K562 (cell line): ENCODE measurements at regions not wholly inside any gene's neighbourhood (a gene's known extent, or its start where the extent isn't known, plus 50 kb on each side); places are given as distances from the start of the nearest gene placed in this dataset.

Source experiments
- CEBPB ChIP-seq: fragments of 450-650 bp; IDR thresholded peaks from 2 replicates; pipeline ENCODE4 v1.6.1; 2016; ENCODE audit warnings: missing genetic modification characterization, missing compliant biosample characterization
- DACH1 ChIP-seq: fragments of 450-650 bp; IDR thresholded peaks from 2 replicates; pipeline ENCODE4 v1.6.1; 2018; ENCODE audit not compliant: partially characterized antibody
- HDAC6 ChIP-seq: IDR thresholded peaks from 2 replicates; pipeline ENCODE4 v1.6.1; 2012; ENCODE audit warnings: low read depth, mild to moderate bottlenecking, control low read depth, inconsistent platforms, low read length, moderate library complexity
- KAT8 ChIP-seq: fragments of 450-650 bp; IDR thresholded peaks from 2 replicates; pipeline ENCODE4 v1.6.1; 2016; ENCODE audit warnings: low read depth, mild to moderate bottlenecking
- MCM7 ChIP-seq, 2 experiments: fragments of 450-650 bp; IDR thresholded peaks; 2 replicates each; pipeline ENCODE4 v1.6.1; 2016 to 2018
- NCOA1 ChIP-seq: fragments of 450-650 bp; IDR thresholded peaks from 2 replicates; pipeline ENCODE4 v1.6.1; 2016; ENCODE audit warnings: low read depth
- NCOA6 ChIP-seq: fragments of 450-650 bp; IDR thresholded peaks from 2 replicates; pipeline ENCODE4 v1.6.1; 2017; ENCODE audit warnings: mild to moderate bottlenecking
- PHB2 ChIP-seq: fragments of 450-650 bp; IDR thresholded peaks from 2 replicates; pipeline ENCODE4 v1.6.1; 2017; ENCODE audit warnings: low read depth
- STAT5B ChIP-seq: fragments of 250-450 bp; sonication (Bioruptor Pico); IDR thresholded peaks from 2 replicates; pipeline ENCODE4 v1.8.0; 2021; ENCODE audit warnings: mild to moderate bottlenecking, inconsistent platforms
- TCF7L2 ChIP-seq: fragments of 150-350 bp; IDR thresholded peaks from 2 replicates; pipeline ENCODE4 v1.6.1; 2016; ENCODE audit warnings: low read depth, mild to moderate bottlenecking, low read length, moderate library complexity
- YBX1 ChIP-seq: fragments of 450-650 bp; IDR thresholded peaks from 2 replicates; pipeline ENCODE4 v1.7.1; 2016; ENCODE audit warnings: mild to moderate bottlenecking
- ZNF561 ChIP-seq: fragments of 450-650 bp; formaldehyde crosslinking; conservative IDR thresholded peaks from 2 replicates; pipeline ENCODE4 v1.4.0; 2020; ENCODE audit warnings: mild to moderate bottlenecking, moderate library complexity
- ZNF696 ChIP-seq: fragments of 250-450 bp; sonication (Bioruptor Pico); conservative IDR thresholded peaks from 2 replicates; pipeline ENCODE4 v1.4.0; 2020; ENCODE audit warnings: mild to moderate bottlenecking, moderate library complexity
- TF ChIP-seq, protein P1 (sequence below), 2 experiments: fragments of 450-650 bp; IDR thresholded peaks; 2 replicates each; pipeline ENCODE4 v1.6.1; 2016; ENCODE audit warnings: mild to moderate bottlenecking in 2 of 2, borderline replicate concordance in 1 of 2, low read depth in 1 of 2, moderate library complexity in 1 of 2
- TF ChIP-seq, protein P2 (sequence below): fragments of 450-650 bp; formaldehyde crosslinking; IDR thresholded peaks from 2 replicates; pipeline ENCODE4 v1.4.0; 2022; ENCODE audit warnings: mild to moderate bottlenecking, moderate library complexity
- TF ChIP-seq, protein P3 (sequence below): fragments of 450-650 bp; conservative IDR thresholded peaks from 2 replicates; pipeline ENCODE4 v1.6.1; 2016; ENCODE audit warnings: missing genetic modification characterization, low read depth, mild to moderate bottlenecking, missing compliant biosample characterization, moderate library complexity
- TF ChIP-seq, protein P4 (sequence below): IDR thresholded peaks from 2 replicates; pipeline ENCODE4 v1.6.1; 2014; ENCODE audit warnings: antibody characterized with exemption
- TF ChIP-seq, protein P5 (sequence below): fragments of 200-800 bp; sonication (Bioruptor generic); IDR thresholded peaks from 2 replicates; pipeline ENCODE4 v1.6.1; 2017; ENCODE audit warnings: missing genetic modification characterization, missing compliant biosample characterization

DNA sequence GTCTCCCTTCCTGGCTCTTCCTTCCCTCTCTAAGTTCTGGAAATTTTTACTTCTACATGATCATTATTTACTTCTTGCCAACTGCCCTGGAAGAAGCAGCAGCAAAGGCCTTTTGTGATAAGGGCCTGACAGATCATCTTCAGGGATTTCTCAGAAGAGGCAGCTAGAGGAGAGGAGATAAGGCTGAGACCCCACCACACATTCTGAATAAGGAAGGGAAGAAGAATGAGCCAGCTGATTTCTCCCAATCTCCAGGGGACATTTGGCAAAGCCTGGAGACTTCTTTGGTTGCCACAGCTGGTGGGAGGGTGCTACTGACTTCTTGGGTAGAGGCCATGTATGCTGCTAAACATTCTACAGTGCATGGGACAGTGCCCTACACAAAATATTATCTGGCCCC lies 122.4 kb upstream of the OR9Q1 start (continued):
- TF ChIP-seq, protein P1, sequence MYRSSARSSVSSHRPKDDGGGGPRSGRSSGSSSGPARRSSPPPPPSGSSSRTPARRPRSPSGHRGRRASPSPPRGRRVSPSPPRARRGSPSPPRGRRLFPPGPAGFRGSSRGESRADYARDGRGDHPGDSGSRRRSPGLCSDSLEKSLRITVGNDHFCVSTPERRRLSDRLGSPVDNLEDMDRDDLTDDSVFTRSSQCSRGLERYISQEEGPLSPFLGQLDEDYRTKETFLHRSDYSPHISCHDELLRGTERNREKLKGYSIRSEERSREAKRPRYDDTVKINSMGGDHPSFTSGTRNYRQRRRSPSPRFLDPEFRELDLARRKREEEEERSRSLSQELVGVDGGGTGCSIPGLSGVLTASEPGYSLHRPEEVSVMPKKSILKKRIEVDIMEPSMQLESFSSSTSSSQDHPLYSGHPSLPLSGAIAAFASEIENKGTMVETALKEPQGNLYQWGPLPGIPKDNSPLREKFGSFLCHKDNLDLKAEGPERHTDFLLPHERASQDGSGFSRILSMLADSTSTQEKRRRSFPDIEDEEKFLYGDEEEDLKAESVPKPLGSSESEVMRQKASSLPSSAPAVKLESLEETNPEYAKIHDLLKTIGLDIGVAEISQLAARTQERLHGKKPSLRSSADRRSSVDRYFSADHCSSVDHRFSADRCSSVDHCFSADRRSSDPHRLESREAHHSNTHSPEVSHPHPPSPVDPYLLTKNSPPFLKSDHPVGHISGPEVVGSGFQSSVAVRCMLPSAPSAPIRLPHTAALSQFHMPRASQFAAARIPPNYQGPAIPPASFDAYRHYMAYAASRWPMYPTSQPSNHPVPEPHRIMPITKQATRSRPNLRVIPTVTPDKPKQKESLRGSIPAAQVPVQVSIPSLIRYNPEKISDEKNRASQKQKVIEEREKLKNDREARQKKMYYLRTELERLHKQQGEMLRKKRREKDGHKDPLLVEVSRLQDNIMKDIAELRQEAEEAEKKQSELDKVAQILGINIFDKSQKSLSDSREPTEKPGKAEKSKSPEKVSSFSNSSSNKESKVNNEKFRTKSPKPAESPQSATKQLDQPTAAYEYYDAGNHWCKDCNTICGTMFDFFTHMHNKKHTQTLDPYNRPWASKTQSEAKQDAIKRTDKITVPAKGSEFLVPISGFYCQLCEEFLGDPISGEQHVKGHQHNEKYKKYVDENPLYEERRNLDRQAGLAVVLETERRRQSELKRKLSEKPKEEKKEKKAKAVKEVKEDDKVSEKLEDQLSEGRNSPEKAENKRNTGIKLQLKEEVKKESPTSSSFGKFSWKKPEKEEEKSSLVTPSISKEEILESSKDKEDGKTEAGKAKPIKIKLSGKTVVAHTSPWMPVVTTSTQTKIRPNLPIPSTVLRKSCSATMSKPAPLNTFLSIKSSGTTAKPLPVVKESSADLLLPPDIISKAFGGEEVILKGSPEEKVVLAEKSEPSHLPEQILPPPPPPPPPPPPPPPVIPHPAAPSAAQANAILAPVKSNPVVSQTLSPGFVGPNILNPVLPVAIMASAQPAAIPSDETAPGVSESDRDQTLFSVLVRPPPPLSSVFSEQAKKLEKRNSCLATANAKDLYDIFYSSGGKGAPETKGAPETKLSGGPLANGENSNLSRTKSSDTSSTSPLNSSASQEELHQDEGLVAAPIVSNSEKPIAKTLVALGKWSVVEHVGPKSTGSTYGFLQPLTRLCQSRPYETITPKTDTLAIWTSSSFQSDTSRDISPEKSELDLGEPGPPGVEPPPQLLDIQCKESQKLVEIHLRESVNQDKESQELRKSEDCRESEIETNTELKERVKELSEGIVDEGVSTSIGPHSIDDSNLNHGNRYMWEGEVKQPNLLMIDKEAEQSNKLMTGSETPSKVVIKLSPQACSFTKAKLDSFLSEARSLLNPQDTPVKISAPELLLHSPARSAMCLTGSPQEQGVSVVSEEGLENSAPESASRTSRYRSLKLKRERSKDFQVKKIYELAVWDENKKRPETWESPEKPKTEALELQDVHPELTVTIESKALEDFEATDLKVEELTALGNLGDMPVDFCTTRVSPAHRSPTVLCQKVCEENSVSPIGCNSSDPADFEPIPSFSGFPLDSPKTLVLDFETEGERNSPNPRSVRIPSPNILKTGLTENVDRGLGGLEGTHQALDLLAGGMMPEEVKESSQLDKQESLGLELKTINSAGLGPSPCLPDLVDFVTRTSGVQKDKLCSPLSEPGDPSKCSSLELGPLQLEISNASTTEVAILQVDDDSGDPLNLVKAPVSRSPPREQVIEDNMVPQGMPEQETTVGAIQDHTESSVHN (IDR thresholded peaks at IDR 0.05; ENCODE audit: borderline replicate concordance in 1 of 2, low read depth in 1 of 2) = no peak
- TF ChIP-seq, protein P2, sequence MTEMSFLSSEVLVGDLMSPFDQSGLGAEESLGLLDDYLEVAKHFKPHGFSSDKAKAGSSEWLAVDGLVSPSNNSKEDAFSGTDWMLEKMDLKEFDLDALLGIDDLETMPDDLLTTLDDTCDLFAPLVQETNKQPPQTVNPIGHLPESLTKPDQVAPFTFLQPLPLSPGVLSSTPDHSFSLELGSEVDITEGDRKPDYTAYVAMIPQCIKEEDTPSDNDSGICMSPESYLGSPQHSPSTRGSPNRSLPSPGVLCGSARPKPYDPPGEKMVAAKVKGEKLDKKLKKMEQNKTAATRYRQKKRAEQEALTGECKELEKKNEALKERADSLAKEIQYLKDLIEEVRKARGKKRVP = no peak
- TF ChIP-seq ZNF696 (CRISPR knock-in tag) (no peak), MCM7 (IDR thresholded peaks at IDR 0.05) (no peak), DACH1 (peak; percentile 70), CEBPB (tag) (no peak), ZNF561 (CRISPR knock-in tag) (no peak), NCOA1 (peak; percentile 45; the same call in 1 of the 2 replicates), NCOA6 (no peak), YBX1 (no peak), TCF7L2 (no peak), HDAC6 (no peak), KAT8 (no peak), PHB2 (no peak), STAT5B (CRISPR knock-in tag) (no peak)
- TF ChIP-seq, protein P3, sequence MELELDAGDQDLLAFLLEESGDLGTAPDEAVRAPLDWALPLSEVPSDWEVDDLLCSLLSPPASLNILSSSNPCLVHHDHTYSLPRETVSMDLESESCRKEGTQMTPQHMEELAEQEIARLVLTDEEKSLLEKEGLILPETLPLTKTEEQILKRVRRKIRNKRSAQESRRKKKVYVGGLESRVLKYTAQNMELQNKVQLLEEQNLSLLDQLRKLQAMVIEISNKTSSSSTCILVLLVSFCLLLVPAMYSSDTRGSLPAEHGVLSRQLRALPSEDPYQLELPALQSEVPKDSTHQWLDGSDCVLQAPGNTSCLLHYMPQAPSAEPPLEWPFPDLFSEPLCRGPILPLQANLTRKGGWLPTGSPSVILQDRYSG (tag) = no peak
- TF ChIP-seq, protein P4, sequence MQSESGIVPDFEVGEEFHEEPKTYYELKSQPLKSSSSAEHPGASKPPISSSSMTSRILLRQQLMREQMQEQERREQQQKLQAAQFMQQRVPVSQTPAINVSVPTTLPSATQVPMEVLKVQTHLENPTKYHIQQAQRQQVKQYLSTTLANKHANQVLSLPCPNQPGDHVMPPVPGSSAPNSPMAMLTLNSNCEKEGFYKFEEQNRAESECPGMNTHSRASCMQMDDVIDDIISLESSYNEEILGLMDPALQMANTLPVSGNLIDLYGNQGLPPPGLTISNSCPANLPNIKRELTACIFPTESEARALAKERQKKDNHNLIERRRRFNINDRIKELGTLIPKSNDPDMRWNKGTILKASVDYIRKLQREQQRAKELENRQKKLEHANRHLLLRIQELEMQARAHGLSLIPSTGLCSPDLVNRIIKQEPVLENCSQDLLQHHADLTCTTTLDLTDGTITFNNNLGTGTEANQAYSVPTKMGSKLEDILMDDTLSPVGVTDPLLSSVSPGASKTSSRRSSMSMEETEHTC = no peak
- TF ChIP-seq, protein P5, sequence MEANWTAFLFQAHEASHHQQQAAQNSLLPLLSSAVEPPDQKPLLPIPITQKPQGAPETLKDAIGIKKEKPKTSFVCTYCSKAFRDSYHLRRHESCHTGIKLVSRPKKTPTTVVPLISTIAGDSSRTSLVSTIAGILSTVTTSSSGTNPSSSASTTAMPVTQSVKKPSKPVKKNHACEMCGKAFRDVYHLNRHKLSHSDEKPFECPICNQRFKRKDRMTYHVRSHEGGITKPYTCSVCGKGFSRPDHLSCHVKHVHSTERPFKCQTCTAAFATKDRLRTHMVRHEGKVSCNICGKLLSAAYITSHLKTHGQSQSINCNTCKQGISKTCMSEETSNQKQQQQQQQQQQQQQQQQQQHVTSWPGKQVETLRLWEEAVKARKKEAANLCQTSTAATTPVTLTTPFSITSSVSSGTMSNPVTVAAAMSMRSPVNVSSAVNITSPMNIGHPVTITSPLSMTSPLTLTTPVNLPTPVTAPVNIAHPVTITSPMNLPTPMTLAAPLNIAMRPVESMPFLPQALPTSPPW = no peak; the same call in 1 of the 2 replicates
